ENCODE measurements at regions not wholly inside any gene's neighbourhood (a gene's known extent, or its start where the extent isn't known, plus 50 kb on each side); places are given as distances from the start of the nearest gene placed in this dataset.

DNA sequence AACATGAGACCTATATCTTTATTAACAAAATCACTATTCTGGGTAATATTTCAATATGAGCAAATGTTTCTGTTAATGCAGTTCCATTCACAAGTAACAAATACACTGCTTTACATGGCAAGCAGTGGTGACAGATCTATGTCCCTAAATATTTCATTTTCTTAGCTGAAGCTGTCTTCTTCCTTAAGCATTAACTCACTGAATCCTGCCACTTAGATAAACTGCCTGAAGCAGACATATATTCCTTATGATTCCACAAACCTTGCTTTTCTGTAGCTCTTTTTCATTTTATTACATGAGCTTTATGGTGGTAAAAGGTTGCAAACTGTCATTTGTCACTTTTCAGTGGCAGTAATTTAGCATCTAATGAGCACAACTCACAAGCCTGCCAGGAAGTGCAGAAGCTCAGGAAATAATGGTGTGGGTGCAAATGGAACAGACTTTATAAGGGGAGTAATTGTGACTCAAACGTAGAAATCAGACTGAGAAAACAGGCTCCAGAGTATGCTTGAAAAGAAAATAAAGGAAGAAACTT is 217.2 kb downstream of the XPNPEP1 start (continued):
- no peak for TF ChIP-seq YY1 (IDR thresholded peaks at IDR 0.05; ENCODE audit: extremely low read depth, insufficient replicate concordance, low read depth, low read length)
- no peak for TF ChIP-seq EZH2phosphoT487 (IDR thresholded peaks at IDR 0.05; ENCODE audit: borderline replicate concordance)

DNA sequence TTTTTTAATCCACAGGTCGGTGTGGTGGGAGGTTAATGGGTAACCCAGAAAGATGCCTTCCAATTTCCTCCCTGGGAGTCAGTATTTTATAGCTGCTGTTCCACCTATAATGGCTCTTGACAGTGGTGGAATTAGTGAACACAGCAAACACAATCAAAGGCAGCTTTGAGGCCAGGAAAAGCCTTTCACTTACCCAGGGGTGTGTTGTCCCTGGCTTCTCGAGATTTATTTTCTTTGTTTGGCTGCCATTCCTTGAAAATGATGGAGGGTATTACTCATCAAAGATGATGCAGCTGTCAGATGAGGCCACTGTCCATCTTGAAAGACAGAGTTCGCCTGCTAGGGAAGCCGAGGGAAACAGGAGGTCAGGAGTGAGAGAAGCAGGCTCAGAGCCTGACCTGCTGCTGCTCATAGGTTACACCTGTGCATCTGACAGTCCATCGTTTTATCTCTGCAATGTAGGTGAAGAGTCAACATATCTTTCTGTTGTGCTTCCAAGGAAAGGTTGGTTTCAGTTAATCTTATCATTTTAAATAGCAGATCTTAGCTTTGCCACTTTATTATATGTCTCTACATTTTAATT is 221.6 kb downstream of the XPNPEP1 start:
- no peak for TF ChIP-seq EGR1 (IDR thresholded peaks at IDR 0.05; ENCODE audit: low read depth)
- TF ChIP-seq POLR2A (IDR thresholded peaks at IDR 0.05; ENCODE audit: borderline replicate concordance, extremely low read depth, insufficient read depth, insufficient read length): no peak
- no peak for TF ChIP-seq ZFX (IDR thresholded peaks at IDR 0.05)
- TF ChIP-seq, protein P1, sequence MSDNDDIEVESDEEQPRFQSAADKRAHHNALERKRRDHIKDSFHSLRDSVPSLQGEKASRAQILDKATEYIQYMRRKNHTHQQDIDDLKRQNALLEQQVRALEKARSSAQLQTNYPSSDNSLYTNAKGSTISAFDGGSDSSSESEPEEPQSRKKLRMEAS (IDR thresholded peaks at IDR 0.05): no peak
- no peak for TF ChIP-seq SRF (IDR thresholded peaks at IDR 0.05; ENCODE audit: low read depth)
- no peak for TF ChIP-seq EZH2 (IDR thresholded peaks at IDR 0.05)
- no peak for TF ChIP-seq SP1 (IDR thresholded peaks at IDR 0.05; ENCODE audit: low read depth)
- TF ChIP-seq, protein P2, sequence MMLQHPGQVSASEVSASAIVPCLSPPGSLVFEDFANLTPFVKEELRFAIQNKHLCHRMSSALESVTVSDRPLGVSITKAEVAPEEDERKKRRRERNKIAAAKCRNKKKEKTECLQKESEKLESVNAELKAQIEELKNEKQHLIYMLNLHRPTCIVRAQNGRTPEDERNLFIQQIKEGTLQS (IDR thresholded peaks at IDR 0.05): no peak
- TF ChIP-seq POLR2AphosphoS5 (IDR thresholded peaks at IDR 0.05; ENCODE audit: low read depth, low read length): no peak
- TF ChIP-seq RAD21 (IDR thresholded peaks at IDR 0.05; ENCODE audit: low read depth): no peak
- no peak for TF ChIP-seq JUND (IDR thresholded peaks at IDR 0.05)
- no peak for TF ChIP-seq TCF7L2 (IDR thresholded peaks at IDR 0.05; ENCODE audit: borderline replicate concordance, extremely low read depth, insufficient read depth, insufficient read length)
- TF ChIP-seq, protein P3, sequence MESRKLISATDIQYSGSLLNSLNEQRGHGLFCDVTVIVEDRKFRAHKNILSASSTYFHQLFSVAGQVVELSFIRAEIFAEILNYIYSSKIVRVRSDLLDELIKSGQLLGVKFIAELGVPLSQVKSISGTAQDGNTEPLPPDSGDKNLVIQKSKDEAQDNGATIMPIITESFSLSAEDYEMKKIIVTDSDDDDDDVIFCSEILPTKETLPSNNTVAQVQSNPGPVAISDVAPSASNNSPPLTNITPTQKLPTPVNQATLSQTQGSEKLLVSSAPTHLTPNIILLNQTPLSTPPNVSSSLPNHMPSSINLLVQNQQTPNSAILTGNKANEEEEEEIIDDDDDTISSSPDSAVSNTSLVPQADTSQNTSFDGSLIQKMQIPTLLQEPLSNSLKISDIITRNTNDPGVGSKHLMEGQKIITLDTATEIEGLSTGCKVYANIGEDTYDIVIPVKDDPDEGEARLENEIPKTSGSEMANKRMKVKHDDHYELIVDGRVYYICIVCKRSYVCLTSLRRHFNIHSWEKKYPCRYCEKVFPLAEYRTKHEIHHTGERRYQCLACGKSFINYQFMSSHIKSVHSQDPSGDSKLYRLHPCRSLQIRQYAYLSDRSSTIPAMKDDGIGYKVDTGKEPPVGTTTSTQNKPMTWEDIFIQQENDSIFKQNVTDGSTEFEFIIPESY (IDR thresholded peaks at IDR 0.05; ENCODE audit: extremely low read depth, insufficient replicate concordance, low read length): no peak
- TF ChIP-seq, protein P4, sequence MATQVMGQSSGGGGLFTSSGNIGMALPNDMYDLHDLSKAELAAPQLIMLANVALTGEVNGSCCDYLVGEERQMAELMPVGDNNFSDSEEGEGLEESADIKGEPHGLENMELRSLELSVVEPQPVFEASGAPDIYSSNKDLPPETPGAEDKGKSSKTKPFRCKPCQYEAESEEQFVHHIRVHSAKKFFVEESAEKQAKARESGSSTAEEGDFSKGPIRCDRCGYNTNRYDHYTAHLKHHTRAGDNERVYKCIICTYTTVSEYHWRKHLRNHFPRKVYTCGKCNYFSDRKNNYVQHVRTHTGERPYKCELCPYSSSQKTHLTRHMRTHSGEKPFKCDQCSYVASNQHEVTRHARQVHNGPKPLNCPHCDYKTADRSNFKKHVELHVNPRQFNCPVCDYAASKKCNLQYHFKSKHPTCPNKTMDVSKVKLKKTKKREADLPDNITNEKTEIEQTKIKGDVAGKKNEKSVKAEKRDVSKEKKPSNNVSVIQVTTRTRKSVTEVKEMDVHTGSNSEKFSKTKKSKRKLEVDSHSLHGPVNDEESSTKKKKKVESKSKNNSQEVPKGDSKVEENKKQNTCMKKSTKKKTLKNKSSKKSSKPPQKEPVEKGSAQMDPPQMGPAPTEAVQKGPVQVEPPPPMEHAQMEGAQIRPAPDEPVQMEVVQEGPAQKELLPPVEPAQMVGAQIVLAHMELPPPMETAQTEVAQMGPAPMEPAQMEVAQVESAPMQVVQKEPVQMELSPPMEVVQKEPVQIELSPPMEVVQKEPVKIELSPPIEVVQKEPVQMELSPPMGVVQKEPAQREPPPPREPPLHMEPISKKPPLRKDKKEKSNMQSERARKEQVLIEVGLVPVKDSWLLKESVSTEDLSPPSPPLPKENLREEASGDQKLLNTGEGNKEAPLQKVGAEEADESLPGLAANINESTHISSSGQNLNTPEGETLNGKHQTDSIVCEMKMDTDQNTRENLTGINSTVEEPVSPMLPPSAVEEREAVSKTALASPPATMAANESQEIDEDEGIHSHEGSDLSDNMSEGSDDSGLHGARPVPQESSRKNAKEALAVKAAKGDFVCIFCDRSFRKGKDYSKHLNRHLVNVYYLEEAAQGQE (IDR thresholded peaks at IDR 0.05; ENCODE audit: low read depth): no peak
- ChIA-PET RAD21 (ENCODE audit: low non-redundant PET in 1 of 2, low total read pairs in 2 of 2, uncharacterized antibody in 2 of 2, unreplicated experiment in 2 of 2) (no interaction called here), CTCF (no interaction called here), POLR2A (no interaction called here)
- Histone ChIP-seq H3K9me2 (ENCODE audit: insufficient read depth) (no peaks in the 10 kb centered on the region), H3K9ac (ENCODE audit: low read length) (no peak overlapping the region), H3K4me3 (replicated peaks in 1 of 2; ENCODE audit: low read depth in 1 of 2, low read length in 2 of 2) (no peak overlapping the region), H4K20me1 (ENCODE audit: insufficient read depth) (no peaks in the 10 kb centered on the region), H2AFZ (ENCODE audit: low read depth, low read length, poor library complexity, severe bottlenecking) (no peak overlapping the region), H3K4me1 (ENCODE audit: control insufficient read depth in 1 of 2, insufficient read depth in 2 of 2, low read length in 2 of 2) (no peaks in the 10 kb centered on the region), H3K36me3 (ENCODE audit: control insufficient read depth in 1 of 2, insufficient read depth in 2 of 2, low read length in 2 of 2) (no peaks in the 10 kb centered on the region), H3K4me2 (ENCODE audit: low read length) (no peak overlapping the region), H3K27ac (ENCODE audit: low read depth, low read length) (no peak overlapping the region), H3K27me3 (ENCODE audit: insufficient read depth, low read length) (no peaks in the 10 kb centered on the region), H3K79me2 (ENCODE audit: insufficient read depth, low read length) (no peaks in the 10 kb centered on the region), H3K9me3 (ENCODE audit: control insufficient read depth in 1 of 2, insufficient read depth in 1 of 2, low read depth in 1 of 2, low read length in 2 of 2) (no peaks in the 10 kb centered on the region)
- no TSS peak for BruUV-seq (replicated peaks)
- intact Hi-C loops (cut with micrococcal nuclease): no loop called here
- no peak for ATAC-seq
- no peak for DNase-seq (ENCODE audit: low read depth, low spot score)

Data from HCT116 (cell line).